Liver (tissue), 8 donors: ENCODE measurements at regions not wholly inside any gene's neighbourhood (a gene's known extent, or its start where the extent isn't known, plus 50 kb on each side); places are given as distances from the start of the nearest gene placed in this dataset.

ENCODE experiments used
- DNase-seq: peaks from one replicate; pipeline ENCODE4 v3.0.0-alpha.2; 2017; ENCODE audit warnings: low spot score
- H3K27ac ChIP-seq, 2 donors: one replicate each; pipeline ENCODE4 v1.7.0; 2013; ENCODE audit warnings: inconsistent platforms in 2 of 2, low read length in 2 of 2, control low read depth in 1 of 2, low read depth in 1 of 2, mild to moderate bottlenecking in 1 of 2
- H3K27me3 ChIP-seq, 4 donors: one replicate each; pipeline versions ENCODE4 v1.6.1 to v1.7.0; 2013; ENCODE audit warnings: low read length in 3 of 4, inconsistent platforms in 1 of 4, mild to moderate bottlenecking in 1 of 4, moderate library complexity in 1 of 4; ENCODE audit not compliant: control insufficient read depth in 4 of 4, insufficient read depth in 4 of 4
- H3K36me3 ChIP-seq, 4 donors: one replicate each; pipeline versions ENCODE4 v1.6.1 to v1.7.0; 2013; ENCODE audit warnings: low read length in 3 of 4, mild to moderate bottlenecking in 3 of 4, low read depth in 1 of 4, moderate library complexity in 1 of 4; ENCODE audit not compliant: control insufficient read depth in 4 of 4, insufficient read depth in 3 of 4
- H3K4me1 ChIP-seq, 4 donors: one replicate each; pipeline versions ENCODE4 v1.6.1 to v1.7.0; 2013; ENCODE audit warnings: low read length in 3 of 4, mild to moderate bottlenecking in 3 of 4, moderate library complexity in 1 of 4; ENCODE audit not compliant: control insufficient read depth in 4 of 4, insufficient read depth in 4 of 4
- H3K4me3 ChIP-seq, 3 donors: one replicate each; pipeline versions ENCODE4 v1.6.1 to v1.7.0; 2013; ENCODE audit warnings: low read length in 3 of 3, control low read depth in 1 of 3, low read depth in 1 of 3, mild to moderate bottlenecking in 1 of 3
- H3K9ac ChIP-seq, 2 donors: one replicate each; pipeline ENCODE4 v1.7.0; 2013; ENCODE audit warnings: low read length in 2 of 2, mild to moderate bottlenecking in 2 of 2, moderate library complexity in 2 of 2, control low read depth in 1 of 2, low read depth in 1 of 2
- H3K9me3 ChIP-seq, 4 donors: one replicate each; pipeline versions ENCODE4 v1.6.1 to v1.7.0; 2013; ENCODE audit warnings: low read length in 3 of 4; ENCODE audit not compliant: control insufficient read depth in 4 of 4
- ATF3 ChIP-seq: IDR thresholded peaks from 2 replicates; pipeline ENCODE4 v1.6.1; 2016; ENCODE audit warnings: antibody characterized with exemption
- CTCF ChIP-seq: fragments of 150-350 bp; IDR thresholded peaks from 2 replicates; pipeline ENCODE4 v1.5.1; 2017; ENCODE audit warnings: improper control_type of control experiment, low read depth, low read length; ENCODE audit not compliant: missing input control
- EGR1 ChIP-seq, 2 donors: IDR thresholded peaks; 2 replicates each; pipeline ENCODE4 v1.6.1; 2016 to 2018; ENCODE audit warnings: antibody characterized with exemption in 2 of 2, low read depth in 2 of 2
- FOXA1 ChIP-seq: IDR thresholded peaks from 2 replicates; pipeline ENCODE4 v1.6.1; 2016; ENCODE audit warnings: antibody characterized with exemption
- FOXA2 ChIP-seq: IDR thresholded peaks from 2 replicates; pipeline ENCODE4 v1.6.1; 2016; ENCODE audit warnings: antibody characterized with exemption
- GABPA ChIP-seq, 2 donors: IDR thresholded peaks in 1 of 2; conservative IDR thresholded peaks in 1 of 2; 2 replicates each; pipeline ENCODE4 v1.6.1; 2016; ENCODE audit warnings: antibody characterized with exemption in 2 of 2, mild to moderate bottlenecking in 1 of 2, moderate library complexity in 1 of 2
- HNF4A ChIP-seq, 2 donors: conservative IDR thresholded peaks; 2 replicates each; pipeline ENCODE4 v1.6.1; 2016; ENCODE audit warnings: antibody characterized with exemption in 2 of 2, mild to moderate bottlenecking in 2 of 2
- HNF4G ChIP-seq: IDR thresholded peaks from 2 replicates; pipeline ENCODE4 v1.6.1; 2016; ENCODE audit warnings: antibody characterized with exemption
- JUND ChIP-seq, 2 donors: IDR thresholded peaks; 2 replicates each; pipeline ENCODE4 v1.6.1; 2016; ENCODE audit warnings: antibody characterized with exemption in 2 of 2
- MAX ChIP-seq: IDR thresholded peaks from 2 replicates; pipeline ENCODE4 v1.6.1; 2016; ENCODE audit warnings: antibody characterized with exemption
- NR2F2 ChIP-seq: IDR thresholded peaks from 2 replicates; pipeline ENCODE4 v1.6.1; 2016; ENCODE audit warnings: antibody characterized with exemption
- RAD21 ChIP-seq, 2 donors: IDR thresholded peaks; 2 replicates each; pipeline ENCODE4 v1.6.1; 2016; ENCODE audit warnings: antibody characterized with exemption in 2 of 2, mild to moderate bottlenecking in 2 of 2
- REST ChIP-seq: IDR thresholded peaks from 2 replicates; pipeline ENCODE4 v1.6.1; 2016; ENCODE audit warnings: antibody characterized with exemption, mild to moderate bottlenecking
- RXRA ChIP-seq, 2 donors: IDR thresholded peaks; 2 replicates each; pipeline ENCODE4 v1.6.1; 2017 to 2018; ENCODE audit warnings: antibody characterized with exemption in 2 of 2, mild to moderate bottlenecking in 1 of 2
- SP1 ChIP-seq: IDR thresholded peaks from 2 replicates; pipeline ENCODE4 v1.6.1; 2018; ENCODE audit warnings: antibody characterized with exemption, mild to moderate bottlenecking
- TAF1 ChIP-seq: conservative IDR thresholded peaks from 2 replicates; pipeline ENCODE4 v1.6.1; 2016; ENCODE audit warnings: antibody characterized with exemption, mild to moderate bottlenecking
- YY1 ChIP-seq: IDR thresholded peaks from 2 replicates; pipeline ENCODE4 v1.6.1; 2016; ENCODE audit warnings: antibody characterized with exemption, mild to moderate bottlenecking
- ZBTB33 ChIP-seq: IDR thresholded peaks from 2 replicates; pipeline ENCODE4 v1.6.1; 2016; ENCODE audit warnings: antibody characterized with exemption
- WGBS: extraction: QIAGEN DNeasy Blood & Tissue Kit; methylation state at CpG from one replicate; pipeline ENCODE4 v1.1.7; 2013; 5-methylcytosine and 5-hydroxymethylcytosine counted together
- donor health status: healthy.
- donor health status: healthy.
- donor health status: healthy.
- donor health status: healthy.
- donor health status: healthy.

GRCh38 chr11:95283146-95283545 lies 52.1 kb upstream of the SESN3 start:
- Histone ChIP-seq H3K27ac (no peak overlapping the region), H3K4me1 (peaks cover 0 to 13% (median 2%) of the 10 kb centered on the region in 4 donors), H3K9ac (no peak overlapping the region), H3K36me3 (no peaks in the 10 kb centered on the region), H3K4me3 (no peak overlapping the region), H3K9me3 (no peaks in the 10 kb centered on the region), H3K27me3 (no peaks in the 10 kb centered on the region)
- no peak for TF ChIP-seq EGR1 (IDR thresholded peaks at IDR 0.05; ENCODE audit: low read depth in 2 of 2)
- TF ChIP-seq FOXA2: no peak
- no peak for TF ChIP-seq CTCF
- TF ChIP-seq RAD21 (IDR thresholded peaks at IDR 0.05): no peak
- TF ChIP-seq NR2F2: no peak
- WGBS: 92% methylated on average over 3 of the region's 3 CpGs
- DNase-seq: no peak

GRCh38 chr11:95282291-95282751 lies 51.3 kb upstream of the SESN3 start:
- WGBS: 46% methylated on average over 6 of the region's 6 CpGs
- no peak for DNase-seq

More at GRCh38 chr11:95282291-95282751, 51.3 kb upstream of the SESN3 start:
- Histone ChIP-seq H3K4me1 (peaks cover 0 to 13% (median 2%) of the 10 kb centered on the region in 4 donors), H3K36me3 (no peaks in the 10 kb centered on the region), H3K27me3 (no peaks in the 10 kb centered on the region), H3K9me3 (no peaks in the 10 kb centered on the region), H3K9ac (no peak overlapping the region), H3K27ac (no peak overlapping the region), H3K4me3 (no peak overlapping the region)
- peak; percentile 50 for TF ChIP-seq TAF1
- no peak for TF ChIP-seq GABPA (IDR thresholded peaks at IDR 0.05 in 1 of 2, conservative IDR thresholded peaks at IDR 0.05 in 1 of 2)
- peak; percentile 34 for TF ChIP-seq ZBTB33
- no peak for TF ChIP-seq FOXA1
- peak; percentile 67 for TF ChIP-seq MAX
- no peak for TF ChIP-seq FOXA2
- peak; percentile 81 to 92 for TF ChIP-seq JUND (IDR thresholded peaks at IDR 0.05)
- no peak for TF ChIP-seq EGR1 (IDR thresholded peaks at IDR 0.05; ENCODE audit: low read depth in 2 of 2)
- TF ChIP-seq HNF4G: peak; percentile 86
- TF ChIP-seq NR2F2: peak; percentile 54
- TF ChIP-seq HNF4A (conservative IDR thresholded peaks at IDR 0.05): peak; percentile 92 to 94
- TF ChIP-seq SP1: peak; percentile 83
- TF ChIP-seq YY1: peak; percentile 72
- peak; percentile 76 for TF ChIP-seq ATF3
- TF ChIP-seq RXRA (IDR thresholded peaks at IDR 0.05): peak; percentile 68 to 81
- peak; percentile 57 to 70 for TF ChIP-seq RAD21 (IDR thresholded peaks at IDR 0.05)
- no peak for TF ChIP-seq CTCF
- TF ChIP-seq REST: no peak
